HUES6 (cell line): ENCODE measurements at regions not wholly inside any gene's neighbourhood (a gene's known extent, or its start where the extent isn't known, plus 50 kb on each side); places are given as distances from the start of the nearest gene placed in this dataset.

Source experiments
- H3K27ac ChIP-seq: 2 replicates; pipeline ENCODE4 v1.7.0; 2013; ENCODE audit warnings: low read depth, mild to moderate bottlenecking, low read length, inconsistent platforms
- H3K27me3 ChIP-seq: 2 replicates; pipeline ENCODE4 v1.6.1; 2013; ENCODE audit warnings: low read length; ENCODE audit not compliant: control insufficient read depth, insufficient read depth
- H3K36me3 ChIP-seq: 2 replicates; pipeline ENCODE4 v1.6.1; 2013; ENCODE audit warnings: low read length; ENCODE audit not compliant: control insufficient read depth, insufficient read depth
- H3K4me1 ChIP-seq: 2 replicates; pipeline ENCODE4 v1.6.1; 2013; ENCODE audit warnings: low read length; ENCODE audit not compliant: control insufficient read depth, insufficient read depth
- H3K4me3 ChIP-seq: 2 replicates; pipeline ENCODE4 v1.5.1; 2013; ENCODE audit warnings: low read depth, low read length
- H3K9ac ChIP-seq: one replicate; pipeline ENCODE4 v1.6.1; 2013; ENCODE audit warnings: mild to moderate bottlenecking, low read length
- H3K9me3 ChIP-seq: 2 replicates; pipeline ENCODE4 v1.6.1; 2013; ENCODE audit warnings: low read depth, low read length; ENCODE audit not compliant: control insufficient read depth, insufficient read depth

- Histone ChIP-seq H3K9me3 (peaks cover under 1% of the 10 kb centered on the region; the same call in 1 of the 2 replicates), H3K4me1 (no peaks in the 10 kb centered on the region), H3K27me3 (no peaks in the 10 kb centered on the region), H3K4me3 (no peak overlapping the region), H3K27ac (no peak overlapping the region), H3K36me3 (no peaks in the 10 kb centered on the region), H3K9ac (no peak overlapping the region)
These were observed 65.3 kb upstream of the NTRK2 start for GRCh38 chr9:84604223-84604622.

- Histone ChIP-seq H3K9me3 (peaks cover 12% of the 10 kb centered on the region), H3K4me1 (no peaks in the 10 kb centered on the region), H3K36me3 (no peaks in the 10 kb centered on the region), H3K27ac (no peak overlapping the region), H3K9ac (no peak overlapping the region), H3K4me3 (no peak overlapping the region), H3K27me3 (no peaks in the 10 kb centered on the region)
These were observed 59.8 kb upstream of the NTRK2 start for GRCh38 chr9:84609779-84610178.

- H3K27me3 ChIP-seq = no peaks in the 10 kb centered on the region
- no peaks in the 10 kb centered on the region for H3K36me3 ChIP-seq
- H3K4me1 ChIP-seq = peaks cover 4% of the 10 kb centered on the region; the same call in 1 of the 2 replicates
- no peak overlapping the region for H3K27ac ChIP-seq
- peaks cover 12% of the 10 kb centered on the region for H3K9me3 ChIP-seq
- H3K9ac ChIP-seq = no peak overlapping the region
- no peak overlapping the region for H3K4me3 ChIP-seq
These were observed 56.1 kb upstream of the NTRK2 start for GRCh38 chr9:84613431-84613830.

DNA sequence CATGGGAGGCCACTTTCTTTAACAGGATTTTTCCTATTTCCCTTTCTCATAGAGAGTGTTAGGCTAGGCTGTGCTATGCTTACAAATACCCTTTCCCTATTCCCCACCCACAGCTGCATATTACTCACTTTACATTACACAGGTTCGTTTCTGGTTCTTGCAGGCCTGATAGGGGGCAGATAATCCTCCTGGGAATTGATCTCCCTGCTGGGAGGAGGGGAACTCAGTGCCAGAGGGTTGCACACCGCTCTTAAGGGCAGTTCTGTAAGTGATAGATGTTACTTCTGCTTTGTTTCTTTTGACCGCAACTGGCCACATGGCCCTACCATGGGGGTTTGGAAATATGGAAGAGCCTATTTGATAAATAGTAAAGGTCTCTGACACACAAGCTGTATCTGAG lies 54.0 kb upstream of the NTRK2 start:
- Histone ChIP-seq H3K4me1 (peaks cover 4% of the 10 kb centered on the region; the same call in 1 of the 2 replicates), H3K27me3 (no peaks in the 10 kb centered on the region), H3K27ac (no peak overlapping the region), H3K9ac (no peak overlapping the region), H3K9me3 (peaks cover 5% of the 10 kb centered on the region), H3K4me3 (no peak overlapping the region), H3K36me3 (no peaks in the 10 kb centered on the region)

DNA sequence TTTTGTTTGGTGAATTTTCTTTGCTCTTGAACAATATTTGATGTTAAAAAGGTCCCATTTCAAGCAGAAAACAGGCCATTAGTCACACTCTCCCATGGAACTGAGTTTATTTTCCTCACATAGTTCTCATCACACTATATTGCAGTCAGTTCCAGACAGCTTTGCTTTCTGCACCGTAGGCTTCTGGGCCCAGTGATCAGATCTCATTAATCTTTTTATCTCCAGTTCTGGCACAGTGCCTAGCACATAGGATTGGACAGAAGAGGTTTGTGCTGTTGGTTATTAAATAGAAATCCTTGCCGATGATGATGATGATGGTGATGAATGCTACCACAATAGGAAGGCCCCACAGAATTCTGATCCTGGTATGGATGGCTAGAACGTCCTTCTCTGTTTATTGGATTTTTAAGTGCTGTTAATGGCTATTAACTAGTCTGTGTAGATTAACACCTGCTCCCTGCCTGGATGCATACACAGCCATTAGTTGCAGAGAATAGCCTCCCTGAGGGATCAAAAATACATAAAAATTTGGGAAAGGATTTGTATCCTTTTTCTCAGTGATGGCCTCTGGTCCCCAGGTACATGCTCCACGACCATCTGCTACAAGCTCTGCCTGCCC lies 52.0 kb upstream of the NTRK2 start:
- Histone ChIP-seq H3K9ac (no peak overlapping the region), H3K27me3 (no peaks in the 10 kb centered on the region), H3K4me3 (no peak overlapping the region), H3K27ac (no peak overlapping the region), H3K9me3 (no peaks in the 10 kb centered on the region), H3K36me3 (no peaks in the 10 kb centered on the region), H3K4me1 (peaks cover 4% of the 10 kb centered on the region; the same call in 1 of the 2 replicates)
